NT2/D1 (cell line): ENCODE measurements at regions not wholly inside any gene's neighbourhood (a gene's known extent, or its start where the extent isn't known, plus 50 kb on each side); places are given as distances from the start of the nearest gene placed in this dataset.
"Not testable (repeated sequence)": the region's sequence is repeated elsewhere in the genome, so short reads cannot be mapped to it uniquely, and the experiment has no call there.

Source experiments
- DNase-seq: peaks from one replicate; pipeline ENCODE4 v3.0.0-alpha.2; 2011; ENCODE audit warnings: low read depth, low spot score
- H3K27me3 ChIP-seq: 2 replicates; pipeline ENCODE4 v1.6.0; 2011; ENCODE audit warnings: mild to moderate bottlenecking; ENCODE audit not compliant: insufficient read length, insufficient read depth
- H3K36me3 ChIP-seq: 2 replicates; pipeline ENCODE4 v1.6.1; 2011; ENCODE audit warnings: mild to moderate bottlenecking, low read length, mixed read lengths; ENCODE audit not compliant: insufficient read depth, insufficient read length
- H3K4me1 ChIP-seq: 2 replicates; pipeline ENCODE4 v1.5.1; 2011; ENCODE audit not compliant: insufficient read depth, insufficient read length
- H3K4me3 ChIP-seq: 2 replicates; pipeline ENCODE4 v1.5.1; 2011; ENCODE audit warnings: low read depth; ENCODE audit not compliant: insufficient read length
- H3K9ac ChIP-seq: 2 replicates; pipeline ENCODE4 v1.6.0; 2011; ENCODE audit warnings: low read depth; ENCODE audit not compliant: insufficient read length
- H3K9me3 ChIP-seq: 2 replicates; pipeline ENCODE4 v1.5.1; 2011; ENCODE audit warnings: mild to moderate bottlenecking, low read length; ENCODE audit not compliant: insufficient read depth
- SUZ12 ChIP-seq: IDR thresholded peaks from 2 replicates; pipeline ENCODE4 v1.6.1; 2011; ENCODE audit not compliant: insufficient read length, insufficient read depth; ENCODE audit errors: extremely low read depth
- YY1 ChIP-seq: IDR thresholded peaks from 2 replicates; pipeline ENCODE4 v1.6.1; 2011; ENCODE audit not compliant: insufficient read length, insufficient read depth
- ZNF274 ChIP-seq: IDR thresholded peaks from 2 replicates; pipeline ENCODE4 v1.6.1; 2011; ENCODE audit warnings: mild to moderate bottlenecking, low read depth, low read length

DNA sequence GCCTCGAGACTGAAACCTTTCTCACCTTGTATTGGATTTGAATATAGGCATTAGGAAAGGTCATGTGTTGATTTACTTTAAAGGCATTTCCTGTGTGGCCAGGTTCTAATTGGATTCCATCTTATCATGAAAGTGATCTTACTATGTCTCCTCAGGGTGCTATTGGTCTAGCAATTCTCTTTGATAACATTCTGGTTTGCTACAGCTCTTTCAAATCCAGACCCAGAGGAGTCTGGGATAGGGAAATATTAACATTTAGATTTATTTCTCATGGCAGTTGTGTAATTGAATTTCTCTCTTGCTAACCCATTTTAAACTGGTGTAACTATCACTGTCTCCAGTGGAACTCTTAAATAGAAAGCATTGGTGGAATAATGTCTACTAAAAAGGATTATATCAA is 69.9 kb upstream of the NMUR2 start:
- no peak overlapping the region for H3K9ac ChIP-seq
- no peaks in the 10 kb centered on the region for H3K4me1 ChIP-seq
- TF ChIP-seq YY1, result no peak
- TF ChIP-seq ZNF274, result no peak
- no peak for TF ChIP-seq SUZ12
- H3K4me3 ChIP-seq, result no peak overlapping the region
- no peak for DNase-seq
- no peaks in the 10 kb centered on the region for H3K9me3 ChIP-seq
- no peaks in the 10 kb centered on the region for H3K27me3 ChIP-seq
- H3K36me3 ChIP-seq, result no peaks in the 10 kb centered on the region

DNA sequence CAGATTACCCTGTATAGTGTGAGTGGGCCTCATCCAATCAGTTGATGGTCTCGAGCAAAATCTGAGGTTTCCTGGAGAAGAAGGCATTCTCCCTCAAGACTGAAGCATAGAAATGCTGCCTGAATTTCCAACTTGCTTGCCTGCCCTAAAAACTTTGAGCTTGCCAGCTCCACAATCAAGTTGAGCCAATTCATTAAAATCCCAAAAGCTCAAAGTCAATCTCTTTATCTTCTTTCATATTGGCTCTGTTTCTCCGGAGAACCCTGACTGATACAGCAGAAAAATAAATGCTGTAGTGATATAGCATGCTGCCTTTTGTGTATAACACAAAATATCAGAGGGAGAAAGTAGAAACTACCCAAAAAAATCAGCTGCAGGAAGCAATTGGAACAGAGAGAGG is 72.5 kb upstream of the NMUR2 start:
- no peak for DNase-seq
- Histone ChIP-seq H3K9ac (no peak overlapping the region), H3K36me3 (no peaks in the 10 kb centered on the region), H3K9me3 (peaks cover 6% of the 10 kb centered on the region; the same call in 1 of the 2 replicates), H3K4me1 (no peaks in the 10 kb centered on the region), H3K27me3 (no peaks in the 10 kb centered on the region), H3K4me3 (no peak overlapping the region)
- no peak for TF ChIP-seq ZNF274
- no peak for TF ChIP-seq YY1
- TF ChIP-seq SUZ12, result no peak

DNA sequence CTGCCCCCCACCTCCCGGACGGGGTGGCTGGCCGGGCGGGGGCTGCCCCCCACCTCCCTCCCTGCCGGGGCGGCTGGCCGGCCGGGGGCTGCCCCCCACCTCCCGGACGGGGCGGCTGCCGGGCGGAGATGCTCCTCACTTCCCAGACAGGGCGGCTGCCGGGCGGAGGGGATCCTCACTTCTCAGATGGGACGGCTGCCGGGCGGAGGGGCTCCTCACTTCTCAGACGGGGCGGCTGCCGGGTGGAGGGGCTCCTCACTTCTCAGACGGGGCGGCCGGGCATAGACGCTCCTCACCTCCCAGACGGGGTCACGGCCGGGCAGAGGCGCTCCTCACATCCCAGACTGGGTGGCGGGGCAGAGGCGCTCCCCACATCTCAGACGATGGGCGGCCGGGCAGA is 74.8 kb upstream of the NMUR2 start:
- not testable (repeated sequence) for DNase-seq, H3K4me3 ChIP-seq, H3K4me1 ChIP-seq, H3K9ac ChIP-seq, H3K9me3 ChIP-seq, H3K36me3 ChIP-seq, H3K27me3 ChIP-seq

DNA sequence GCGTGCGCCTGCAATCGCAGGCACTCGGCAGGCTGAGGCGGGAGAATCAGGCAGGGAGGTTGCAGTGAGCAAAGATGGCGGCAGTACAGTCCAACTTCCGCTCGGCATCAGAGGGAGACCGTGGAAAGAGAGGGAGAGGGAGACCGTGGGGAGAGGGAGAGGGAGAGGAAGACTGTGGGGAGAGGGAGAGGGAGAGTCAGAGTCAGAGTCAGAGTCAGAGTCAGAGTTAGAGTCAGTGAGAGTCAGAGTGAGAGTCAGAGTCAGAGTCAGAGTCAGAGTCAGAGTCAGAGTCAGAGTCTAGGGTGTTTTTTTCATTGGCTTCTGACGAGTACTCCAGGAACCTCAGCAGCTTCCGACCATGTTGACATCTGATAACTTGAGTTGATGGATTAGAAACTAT is 75.6 kb upstream of the NMUR2 start:
- H3K9me3 ChIP-seq, H3K36me3 ChIP-seq, H3K4me3 ChIP-seq, H3K27me3 ChIP-seq, H3K4me1 ChIP-seq, H3K9ac ChIP-seq, DNase-seq: not testable (repeated sequence)

- DNase-seq, result no peak
- TF ChIP-seq YY1 (no peak), ZNF274 (no peak), SUZ12 (no peak)
Measured at GRCh38 chr5:152487130-152487529, 82.1 kb upstream of the NMUR2 start.

GRCh38 chr5:152488869-152489268 is 83.8 kb upstream of the NMUR2 start:
- Histone ChIP-seq H3K4me1 (no peaks in the 10 kb centered on the region), H3K9ac (no peak overlapping the region), H3K4me3 (no peak overlapping the region), H3K36me3 (no peaks in the 10 kb centered on the region), H3K27me3 (no peaks in the 10 kb centered on the region), H3K9me3 (no peaks in the 10 kb centered on the region)
- no peak for DNase-seq
- TF ChIP-seq YY1 (no peak), ZNF274 (no peak), SUZ12 (no peak)

More at GRCh38 chr5:152487130-152487529, 82.1 kb upstream of the NMUR2 start:
- Histone ChIP-seq H3K9ac (no peak overlapping the region), H3K36me3 (no peaks in the 10 kb centered on the region), H3K4me3 (no peak overlapping the region), H3K9me3 (no peaks in the 10 kb centered on the region), H3K4me1 (no peaks in the 10 kb centered on the region), H3K27me3 (no peaks in the 10 kb centered on the region)

GRCh38 chr5:152499814-152500535 is 94.9 kb upstream of the NMUR2 start:
- no peak for DNase-seq
- Histone ChIP-seq H3K4me3 (no peak overlapping the region), H3K27me3 (no peaks in the 10 kb centered on the region), H3K9ac (no peak overlapping the region), H3K36me3 (no peaks in the 10 kb centered on the region), H3K9me3 (no peaks in the 10 kb centered on the region), H3K4me1 (no peaks in the 10 kb centered on the region)
- TF ChIP-seq ZNF274 (no peak), SUZ12 (no peak)

DNA sequence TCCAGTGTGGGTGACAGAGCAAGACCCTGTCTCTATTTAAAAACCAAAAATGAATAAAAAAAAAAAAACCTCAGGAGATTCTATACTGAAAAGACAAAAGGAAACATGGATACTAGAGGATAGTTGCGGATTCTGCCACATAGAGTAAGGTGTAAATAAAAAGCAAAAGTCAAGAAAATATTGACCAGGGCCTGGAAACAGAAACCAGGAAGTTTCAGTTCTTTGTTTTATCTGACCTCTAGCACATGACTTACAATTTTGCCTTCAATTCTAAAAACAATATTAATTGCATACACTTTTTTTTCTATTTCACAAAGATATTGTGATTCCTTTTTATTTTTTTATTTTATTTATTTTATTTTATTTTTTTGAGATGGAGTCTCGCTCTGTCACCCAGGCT is 96.2 kb upstream of the NMUR2 start:
- Histone ChIP-seq H3K36me3 (no peaks in the 10 kb centered on the region), H3K4me1 (no peaks in the 10 kb centered on the region), H3K4me3 (no peak overlapping the region), H3K27me3 (no peaks in the 10 kb centered on the region), H3K9ac (no peak overlapping the region), H3K9me3 (no peaks in the 10 kb centered on the region)
- no peak for DNase-seq
- TF ChIP-seq SUZ12 (no peak), ZNF274 (no peak), YY1 (no peak)

DNA sequence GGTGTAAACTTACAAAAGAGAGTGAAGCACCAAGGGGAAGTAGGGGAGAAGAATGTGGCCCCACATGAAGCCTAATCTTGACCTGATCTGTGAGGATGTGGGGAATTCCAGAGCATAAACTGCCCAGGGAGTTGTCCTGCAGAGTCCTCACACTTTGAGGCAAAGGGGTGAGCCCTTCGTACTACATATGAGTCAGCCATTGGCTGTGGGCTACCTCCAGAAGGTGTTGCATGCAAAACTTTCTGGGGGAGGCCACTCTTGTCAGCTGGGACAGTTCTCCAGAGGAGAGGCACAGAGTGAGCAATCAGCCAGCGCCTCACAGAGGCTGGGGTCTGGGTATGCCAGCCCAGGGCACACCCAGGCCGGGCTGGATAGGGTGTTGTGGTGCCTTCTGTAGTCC is 98.1 kb upstream of the NMUR2 start:
- no peak for DNase-seq
- H3K36me3 ChIP-seq, result no peaks in the 10 kb centered on the region
- no peaks in the 10 kb centered on the region for H3K27me3 ChIP-seq
- H3K4me1 ChIP-seq, result no peaks in the 10 kb centered on the region
- no peak overlapping the region for H3K4me3 ChIP-seq
- H3K9me3 ChIP-seq, result no peaks in the 10 kb centered on the region
- no peak for TF ChIP-seq ZNF274
- TF ChIP-seq SUZ12, result no peak
- TF ChIP-seq YY1, result no peak
- H3K9ac ChIP-seq, result no peak overlapping the region
